ENCODE measurements at regions not wholly inside any gene's neighbourhood (a gene's known extent, or its start where the extent isn't known, plus 50 kb on each side); places are given as distances from the start of the nearest gene placed in this dataset.

DNA sequence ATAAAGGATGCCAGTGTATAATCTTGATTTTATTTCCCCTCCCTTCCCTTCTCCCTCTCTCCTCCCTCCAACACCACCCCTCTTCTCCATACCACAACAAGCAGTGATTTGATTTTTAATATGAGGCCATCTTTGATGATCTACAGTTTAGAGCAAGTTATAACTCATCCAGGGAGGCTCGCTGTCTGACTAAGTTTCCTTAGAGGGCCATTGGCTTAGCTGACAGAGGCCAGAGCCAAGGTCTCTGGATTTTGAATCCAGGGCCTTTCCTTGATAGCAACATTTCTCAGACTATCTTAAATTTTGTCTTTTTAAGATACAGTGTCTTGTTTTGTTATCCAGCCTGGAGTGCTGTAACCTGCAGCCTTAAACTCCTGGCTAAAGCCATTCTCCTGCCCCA, 431.0 kb upstream of the USP24 start:
- TF ChIP-seq EZH2phosphoT487 (IDR thresholded peaks at IDR 0.05; ENCODE audit: borderline replicate concordance, low read length) (no peak), EZH2 (IDR thresholded peaks at IDR 0.05; ENCODE audit: low read length, unreplicated experiment) (no peak)
- TF ChIP-seq, protein P1, sequence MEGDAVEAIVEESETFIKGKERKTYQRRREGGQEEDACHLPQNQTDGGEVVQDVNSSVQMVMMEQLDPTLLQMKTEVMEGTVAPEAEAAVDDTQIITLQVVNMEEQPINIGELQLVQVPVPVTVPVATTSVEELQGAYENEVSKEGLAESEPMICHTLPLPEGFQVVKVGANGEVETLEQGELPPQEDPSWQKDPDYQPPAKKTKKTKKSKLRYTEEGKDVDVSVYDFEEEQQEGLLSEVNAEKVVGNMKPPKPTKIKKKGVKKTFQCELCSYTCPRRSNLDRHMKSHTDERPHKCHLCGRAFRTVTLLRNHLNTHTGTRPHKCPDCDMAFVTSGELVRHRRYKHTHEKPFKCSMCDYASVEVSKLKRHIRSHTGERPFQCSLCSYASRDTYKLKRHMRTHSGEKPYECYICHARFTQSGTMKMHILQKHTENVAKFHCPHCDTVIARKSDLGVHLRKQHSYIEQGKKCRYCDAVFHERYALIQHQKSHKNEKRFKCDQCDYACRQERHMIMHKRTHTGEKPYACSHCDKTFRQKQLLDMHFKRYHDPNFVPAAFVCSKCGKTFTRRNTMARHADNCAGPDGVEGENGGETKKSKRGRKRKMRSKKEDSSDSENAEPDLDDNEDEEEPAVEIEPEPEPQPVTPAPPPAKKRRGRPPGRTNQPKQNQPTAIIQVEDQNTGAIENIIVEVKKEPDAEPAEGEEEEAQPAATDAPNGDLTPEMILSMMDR (conservative IDR thresholded peaks at IDR 0.05; ENCODE audit: low read depth, low read length): no peak
